Amniotic epithelial cell (primary cell): ENCODE measurements at regions not wholly inside any gene's neighbourhood (a gene's known extent, or its start where the extent isn't known, plus 50 kb on each side); places are given as distances from the start of the nearest gene placed in this dataset.
"Not testable (repeated sequence)": the region's sequence is repeated elsewhere in the genome, so short reads cannot be mapped to it uniquely, and the experiment has no call there.

Source experiments
- DNase-seq: peaks from one replicate; pipeline ENCODE4 v3.0.0-alpha.2; 2010; ENCODE audit warnings: low read depth

- DNase-seq = no peak
These were observed 74.6 kb downstream of the UTRN start for GRCh38 chr6:144359783-144360182.

GRCh38 chr6:144360401-144360800, 75.3 kb downstream of the UTRN start:
- DNase-seq = no peak

- no peak for DNase-seq
These were observed 75.9 kb downstream of the UTRN start for GRCh38 chr6:144361016-144361415.

GRCh38 chr6:144362042-144363018, 77.2 kb downstream of the UTRN start:
- DNase-seq = peak; percentile 43

GRCh38 chr6:144364208-144364720, 79.1 kb downstream of the UTRN start:
- DNase-seq = no peak

- DNase-seq = no peak
These were observed 79.6 kb downstream of the UTRN start for GRCh38 chr6:144364782-144365181.

- no peak for DNase-seq
These were observed 80.1 kb downstream of the UTRN start for GRCh38 chr6:144365271-144365670.

- DNase-seq = not testable (repeated sequence)
These were observed 84.6 kb downstream of the UTRN start for GRCh38 chr6:144369696-144370095.

- no peak for DNase-seq
These were observed 87.0 kb downstream of the UTRN start for GRCh38 chr6:144372116-144372515.

- DNase-seq = no peak
These were observed 87.8 kb downstream of the UTRN start for GRCh38 chr6:144372611-144373594.

GRCh38 chr6:144374525-144374924, 89.4 kb downstream of the UTRN start:
- not testable (repeated sequence) for DNase-seq

- peak; percentile 78 for DNase-seq
These were observed 92.6 kb downstream of the UTRN start for GRCh38 chr6:144377586-144378210.

- DNase-seq = peak; percentile 19
These were observed 93.3 kb downstream of the UTRN start for GRCh38 chr6:144378437-144378836.

GRCh38 chr6:144379356-144379755, 94.2 kb downstream of the UTRN start:
- DNase-seq = peak; percentile 43

GRCh38 chr6:144381499-144381898, 96.4 kb downstream of the UTRN start:
- not testable (repeated sequence) for DNase-seq

GRCh38 chr6:144383336-144383735, 98.2 kb downstream of the UTRN start:
- no peak for DNase-seq

GRCh38 chr6:144384427-144384826, 99.3 kb downstream of the UTRN start:
- DNase-seq = no peak

GRCh38 chr6:144389474-144389873, 104.3 kb downstream of the UTRN start:
- not testable (repeated sequence) for DNase-seq

- DNase-seq = no peak
These were observed 105.1 kb downstream of the UTRN start for GRCh38 chr6:144390202-144390601.

- DNase-seq = no peak
These were observed 105.8 kb downstream of the UTRN start for GRCh38 chr6:144390886-144391285.

GRCh38 chr6:144392536-144392935, 107.4 kb downstream of the UTRN start:
- DNase-seq = no peak

- peak; percentile 16 for DNase-seq
These were observed 109.1 kb downstream of the UTRN start for GRCh38 chr6:144394210-144394609.
